Breast epithelium (tissue), 4 donors: ENCODE measurements at regions not wholly inside any gene's neighbourhood (a gene's known extent, or its start where the extent isn't known, plus 50 kb on each side); places are given as distances from the start of the nearest gene placed in this dataset.

ENCODE experiments used
- DNase-seq, 2 donors: peaks; one replicate each; pipeline ENCODE4 v3.0.0-alpha.2; 2019; ENCODE audit warnings: low spot score in 2 of 2
- H3K27ac ChIP-seq, 2 donors: fragments of 200-600 bp; sonication (generic) in 1 of 2; one replicate each; pipeline ENCODE4 v1.5.1; 2016 to 2019; ENCODE audit warnings: mild to moderate bottlenecking in 1 of 2
- H3K27me3 ChIP-seq, 2 donors: fragments of 200-600 bp; sonication (generic) in 1 of 2; one replicate each; pipeline versions ENCODE4 v1.5.1 to v1.6.0; 2017 to 2019; ENCODE audit warnings: control low read depth in 1 of 2, mild to moderate bottlenecking in 1 of 2
- H3K36me3 ChIP-seq: fragments of 200-600 bp; one replicate; pipeline ENCODE4 v1.5.1; 2019
- H3K4me1 ChIP-seq, 2 donors: fragments of 200-600 bp; sonication (generic); one replicate each; pipeline ENCODE4 v1.5.1; 2016 to 2019; ENCODE audit warnings: control low read depth in 1 of 2
- H3K4me3 ChIP-seq, 3 donors: fragments of 200-600 bp; sonication (generic); 1 replicate in 2 of 3; 2 replicates in 1 of 3; pipeline ENCODE4 v1.5.1; 2016 to 2019; ENCODE audit warnings: mild to moderate bottlenecking in 3 of 3, moderate library complexity in 2 of 3
- H3K9me3 ChIP-seq, 2 donors: fragments of 200-600 bp; sonication (generic) in 1 of 2; one replicate each; pipeline ENCODE4 v1.5.1; 2016 to 2019; ENCODE audit warnings: control low read depth in 1 of 2
- POLR2A ChIP-seq: fragments of 450-650 bp; IDR thresholded peaks from one replicate; pipeline ENCODE4 v1.6.1; 2016; ENCODE audit warnings: antibody characterized with exemption, mild to moderate bottlenecking, moderate library complexity
- POLR2AphosphoS5 ChIP-seq, 3 donors: sonication (generic); formaldehyde crosslinking; IDR thresholded peaks; one replicate each; pipeline ENCODE4 v1.6.1; 2017; ENCODE audit warnings: antibody characterized with exemption in 3 of 3
- intact Hi-C: fragments of 100-400 bp; cut with DNase I; formaldehyde crosslinking; loops from one replicate; pipeline ENCODE4 v1.15.1; 2023; ENCODE audit warnings: low total_unique reads
- TF ChIP-seq, protein P1 (sequence below), 3 donors: fragments of 450-650 bp; IDR thresholded peaks; one replicate each; pipeline ENCODE4 v1.5.1; 2016 to 2017; ENCODE audit warnings: antibody characterized with exemption in 3 of 3, mild to moderate bottlenecking in 3 of 3, moderate library complexity in 3 of 3

- TF ChIP-seq POLR2A (no peak), POLR2AphosphoS5 (IDR thresholded peaks at IDR 0.05) (no peak)
- TF ChIP-seq, protein P1, sequence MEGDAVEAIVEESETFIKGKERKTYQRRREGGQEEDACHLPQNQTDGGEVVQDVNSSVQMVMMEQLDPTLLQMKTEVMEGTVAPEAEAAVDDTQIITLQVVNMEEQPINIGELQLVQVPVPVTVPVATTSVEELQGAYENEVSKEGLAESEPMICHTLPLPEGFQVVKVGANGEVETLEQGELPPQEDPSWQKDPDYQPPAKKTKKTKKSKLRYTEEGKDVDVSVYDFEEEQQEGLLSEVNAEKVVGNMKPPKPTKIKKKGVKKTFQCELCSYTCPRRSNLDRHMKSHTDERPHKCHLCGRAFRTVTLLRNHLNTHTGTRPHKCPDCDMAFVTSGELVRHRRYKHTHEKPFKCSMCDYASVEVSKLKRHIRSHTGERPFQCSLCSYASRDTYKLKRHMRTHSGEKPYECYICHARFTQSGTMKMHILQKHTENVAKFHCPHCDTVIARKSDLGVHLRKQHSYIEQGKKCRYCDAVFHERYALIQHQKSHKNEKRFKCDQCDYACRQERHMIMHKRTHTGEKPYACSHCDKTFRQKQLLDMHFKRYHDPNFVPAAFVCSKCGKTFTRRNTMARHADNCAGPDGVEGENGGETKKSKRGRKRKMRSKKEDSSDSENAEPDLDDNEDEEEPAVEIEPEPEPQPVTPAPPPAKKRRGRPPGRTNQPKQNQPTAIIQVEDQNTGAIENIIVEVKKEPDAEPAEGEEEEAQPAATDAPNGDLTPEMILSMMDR (IDR thresholded peaks at IDR 0.05): no peak
These were observed 270.9 kb downstream of the GAS1 start for GRCh38 chr9:86676396-86676795.

GRCh38 chr9:86675805-86676204, 271.5 kb downstream of the GAS1 start:
- Histone ChIP-seq H3K36me3 (no peaks in the 10 kb centered on the region), H3K4me3 (no peak overlapping the region), H3K9me3 (peaks cover 0 to 7% of the 10 kb centered on the region in 2 donors), H3K27me3 (no peaks in the 10 kb centered on the region), H3K27ac (no peak overlapping the region), H3K4me1 (no peaks in the 10 kb centered on the region)
- TF ChIP-seq POLR2A (no peak), POLR2AphosphoS5 (IDR thresholded peaks at IDR 0.05) (no peak)
- TF ChIP-seq, protein P1 (IDR thresholded peaks at IDR 0.05): no peak
- DNase-seq: no peak
- intact Hi-C loops: no loop called here

More at GRCh38 chr9:86676396-86676795, 270.9 kb downstream of the GAS1 start:
- no peaks in the 10 kb centered on the region for H3K4me1 ChIP-seq
- H3K4me3 ChIP-seq: no peak overlapping the region
- H3K36me3 ChIP-seq: no peaks in the 10 kb centered on the region
- peaks cover 0 to under 1% of the 10 kb centered on the region in 2 donors for H3K9me3 ChIP-seq
- no peak for DNase-seq
- H3K27me3 ChIP-seq: no peaks in the 10 kb centered on the region
- H3K27ac ChIP-seq: no peak overlapping the region
- intact Hi-C loops: no loop called here

GRCh38 chr9:86674487-86674886, 272.8 kb downstream of the GAS1 start:
- Histone ChIP-seq H3K4me3 (no peak overlapping the region), H3K27ac (no peak overlapping the region), H3K9me3 (peaks cover 0 to 8% of the 10 kb centered on the region in 2 donors), H3K27me3 (no peaks in the 10 kb centered on the region), H3K4me1 (no peaks in the 10 kb centered on the region), H3K36me3 (no peaks in the 10 kb centered on the region)
- intact Hi-C loops: no loop called here
- no peak for DNase-seq
- no peak for TF ChIP-seq POLR2AphosphoS5 (IDR thresholded peaks at IDR 0.05)
- TF ChIP-seq POLR2A: no peak
- TF ChIP-seq, protein P1 (IDR thresholded peaks at IDR 0.05): no peak

DNA sequence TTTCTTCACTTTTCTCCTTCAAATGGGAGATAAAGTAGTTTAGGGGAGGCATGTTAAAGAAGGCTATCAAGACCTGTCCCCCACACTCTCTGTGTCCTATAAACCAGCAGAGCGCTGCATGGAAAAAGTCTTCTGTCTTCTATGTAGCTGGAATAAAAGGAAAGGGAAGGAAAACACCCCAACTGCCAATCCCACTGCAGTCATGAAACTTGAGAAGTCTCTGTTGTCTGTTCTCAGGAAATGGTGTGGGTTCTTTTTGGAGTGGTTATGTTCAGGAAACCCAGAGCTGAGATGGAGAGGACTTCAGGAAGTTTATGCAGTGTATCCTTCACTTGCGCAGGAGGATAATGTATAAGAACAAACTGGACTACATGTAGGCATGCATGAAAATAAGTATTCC, 274.3 kb downstream of the GAS1 start:
- Histone ChIP-seq H3K9me3 (peaks cover 0 to 8% of the 10 kb centered on the region in 2 donors), H3K36me3 (no peaks in the 10 kb centered on the region), H3K27me3 (no peaks in the 10 kb centered on the region), H3K27ac (no peak overlapping the region), H3K4me1 (no peaks in the 10 kb centered on the region), H3K4me3 (no peak overlapping the region)
- DNase-seq: no peak
- TF ChIP-seq, protein P1 (IDR thresholded peaks at IDR 0.05): no peak
- TF ChIP-seq POLR2A (no peak), POLR2AphosphoS5 (IDR thresholded peaks at IDR 0.05) (no peak)
- intact Hi-C loops: no loop called here

DNA sequence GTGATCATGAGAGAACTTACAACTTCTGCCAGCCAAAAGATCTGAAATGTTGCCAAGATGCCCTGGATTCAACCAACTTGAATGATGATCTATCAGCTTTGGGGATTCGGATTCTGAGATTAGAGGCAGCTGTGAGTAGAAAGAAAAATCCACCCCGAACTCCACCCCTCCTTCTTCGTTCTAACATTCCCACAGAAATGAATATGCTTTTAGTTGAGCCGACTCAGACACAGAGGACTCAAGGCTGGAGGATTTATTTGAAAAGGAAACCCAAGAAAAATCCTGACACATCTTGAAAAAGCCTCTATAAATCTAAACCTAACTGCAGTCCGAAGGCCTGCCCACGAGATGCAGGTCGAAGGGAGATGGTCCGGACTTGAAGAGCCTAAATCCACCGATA, 275.0 kb downstream of the GAS1 start:
- intact Hi-C loops: no loop called here

More for the DNA sequence above, 275.0 kb downstream of the GAS1 start:
- Histone ChIP-seq H3K4me3 (no peak overlapping the region), H3K4me1 (no peaks in the 10 kb centered on the region), H3K9me3 (peaks cover 0 to 8% of the 10 kb centered on the region in 2 donors), H3K27me3 (no peaks in the 10 kb centered on the region), H3K27ac (no peak overlapping the region), H3K36me3 (no peaks in the 10 kb centered on the region)
- no peak for DNase-seq
- TF ChIP-seq, protein P1 (IDR thresholded peaks at IDR 0.05): no peak
- no peak for TF ChIP-seq POLR2AphosphoS5 (IDR thresholded peaks at IDR 0.05)
- no peak for TF ChIP-seq POLR2A
